HG03439 (cell line): ENCODE measurements at regions not wholly inside any gene's neighbourhood (a gene's known extent, or its start where the extent isn't known, plus 50 kb on each side); places are given as distances from the start of the nearest gene placed in this dataset.
"Not testable (repeated sequence)": the region's sequence is repeated elsewhere in the genome, so short reads cannot be mapped to it uniquely, and the experiment has no call there.

Experiments used
- ATAC-seq: cut with Tn5 transposase; IDR thresholded peaks from one replicate; pipeline ENCODE4 v1.9.1; 2021; ENCODE audit warnings: mild to moderate bottlenecking, moderate library complexity; ENCODE audit not compliant: unreplicated experiment

- ATAC-seq: not testable (repeated sequence)
Measured at GRCh38 chr22:16463472-16463871, 129.1 kb downstream of the CCT8L2 start.

GRCh38 chr22:16447451-16447850 is 145.2 kb downstream of the CCT8L2 start:
- ATAC-seq: not testable (repeated sequence)

- not testable (repeated sequence) for ATAC-seq
Measured at GRCh38 chr22:16446755-16447440, 145.7 kb downstream of the CCT8L2 start.

GRCh38 chr22:16441014-16441413 is 151.6 kb downstream of the CCT8L2 start:
- ATAC-seq: not testable (repeated sequence)

GRCh38 chr22:16423476-16423875 is 169.1 kb downstream of the CCT8L2 start:
- not testable (repeated sequence) for ATAC-seq

- ATAC-seq: not testable (repeated sequence)
Measured at GRCh38 chr22:16417498-16417897, 175.1 kb downstream of the CCT8L2 start.

- ATAC-seq: not testable (repeated sequence)
Measured at GRCh38 chr22:16404639-16405038, 188.0 kb downstream of the CCT8L2 start.

- ATAC-seq: not testable (repeated sequence)
Measured at GRCh38 chr22:16403661-16404060, 188.9 kb downstream of the CCT8L2 start.

- ATAC-seq: not testable (repeated sequence)
Measured at GRCh38 chr22:16402874-16403399, 189.7 kb downstream of the CCT8L2 start.

GRCh38 chr22:16393476-16393875 is 199.1 kb downstream of the CCT8L2 start:
- ATAC-seq: not testable (repeated sequence)

GRCh38 chr22:16391417-16391930 is 201.1 kb downstream of the CCT8L2 start:
- ATAC-seq: not testable (repeated sequence)

GRCh38 chr22:16390541-16391217 is 201.9 kb downstream of the CCT8L2 start:
- not testable (repeated sequence) for ATAC-seq

- not testable (repeated sequence) for ATAC-seq
Measured at GRCh38 chr22:16390046-16390445, 202.6 kb downstream of the CCT8L2 start.

GRCh38 chr22:16389256-16389655 is 203.4 kb downstream of the CCT8L2 start:
- ATAC-seq: not testable (repeated sequence)

GRCh38 chr22:16388616-16389015 is 204.0 kb downstream of the CCT8L2 start:
- not testable (repeated sequence) for ATAC-seq

- not testable (repeated sequence) for ATAC-seq
Measured at GRCh38 chr22:16388127-16388526, 204.5 kb downstream of the CCT8L2 start.

GRCh38 chr22:16387543-16387942 is 205.1 kb downstream of the CCT8L2 start:
- ATAC-seq: not testable (repeated sequence)

GRCh38 chr22:16387088-16387487 is 205.5 kb downstream of the CCT8L2 start:
- ATAC-seq: no peak

- ATAC-seq: not testable (repeated sequence)
Measured at GRCh38 chr22:16361328-16361727, 231.3 kb downstream of the CCT8L2 start.

GRCh38 chr22:16352637-16353036 is 240.0 kb downstream of the CCT8L2 start:
- peak; percentile 58 for ATAC-seq

GRCh38 chr22:16347083-16347482 is 245.5 kb downstream of the CCT8L2 start:
- not testable (repeated sequence) for ATAC-seq

- not testable (repeated sequence) for ATAC-seq
Measured at GRCh38 chr22:16315565-16315964, 277.0 kb downstream of the CCT8L2 start.
